Stimulated activated naive CD8-positive, alpha-beta T cell treated with anti-CD3 and anti-CD28 coated beads, Interleukin-15, Interleukin-2, amounts not matched to agents 100 ng/mL and 50 ng/mL, for 24 hours (primary cell): ENCODE measurements at regions not wholly inside any gene's neighbourhood (a gene's known extent, or its start where the extent isn't known, plus 50 kb on each side); places are given as distances from the start of the nearest gene placed in this dataset.

ENCODE experiments used
- H3K27ac Mint-ChIP-seq: one replicate; pipeline ENCODE4 v1.8.0; 2021; ENCODE audit warnings: mild to moderate bottlenecking, mixed read lengths
- H3K27me3 Mint-ChIP-seq: one replicate; pipeline ENCODE4 v1.8.0; 2021; ENCODE audit warnings: mixed read lengths
- H3K36me3 Mint-ChIP-seq: one replicate; pipeline ENCODE4 v1.8.0; 2021; ENCODE audit warnings: low read depth, mixed read lengths
- H3K4me1 Mint-ChIP-seq: one replicate; pipeline ENCODE4 v1.8.0; 2021; ENCODE audit warnings: low read depth, mixed read lengths
- H3K4me3 Mint-ChIP-seq: one replicate; pipeline ENCODE4 v1.8.0; 2021; ENCODE audit warnings: mild to moderate bottlenecking, mixed read lengths
- H3K9me3 Mint-ChIP-seq: one replicate; pipeline ENCODE4 v1.8.0; 2021; ENCODE audit warnings: mixed read lengths

DNA sequence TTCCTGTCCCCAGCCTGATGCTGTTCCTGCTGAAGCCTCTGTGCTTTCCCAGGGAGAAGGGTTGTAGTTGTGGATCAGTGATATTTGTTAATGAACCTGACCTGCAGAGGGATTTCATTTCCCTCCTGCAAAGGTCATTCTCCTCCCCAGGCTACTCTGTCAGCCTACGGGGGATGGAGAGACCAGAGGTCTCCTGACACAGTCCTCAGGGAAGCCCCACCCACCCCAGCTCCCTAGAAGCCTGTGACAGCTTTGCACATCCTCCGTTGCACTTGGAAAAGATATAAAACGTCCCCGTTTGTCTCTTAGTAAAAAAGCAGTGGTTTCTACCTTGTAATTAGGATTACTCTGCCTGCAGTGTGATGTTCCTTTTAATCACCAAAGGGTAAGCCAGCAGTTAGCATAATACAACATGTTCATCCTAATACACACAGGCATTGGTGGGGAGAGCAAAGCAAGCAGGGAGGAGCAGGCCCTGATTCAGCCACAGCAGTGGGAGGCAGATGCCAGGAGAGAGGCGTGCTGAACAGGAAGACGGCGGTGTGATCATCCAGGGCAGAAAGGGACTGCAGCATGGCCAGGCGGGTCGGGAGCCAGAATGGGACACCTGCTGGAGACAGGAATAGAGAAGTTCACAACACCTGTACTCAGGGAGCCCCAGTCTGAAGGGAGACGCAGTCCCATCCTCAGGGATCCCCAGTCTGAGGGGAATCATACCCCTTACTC, 293.5 kb downstream of the LRFN2 start:
- Mint-ChIP-seq H3K4me1 (no peaks in the 10 kb centered on the region), H3K4me3 (no peak overlapping the region), H3K9me3 (peaks cover 8% of the 10 kb centered on the region), H3K27me3 (peaks cover 40% of the 10 kb centered on the region), H3K36me3 (no peaks in the 10 kb centered on the region), H3K27ac (no peak overlapping the region)

- Mint-ChIP-seq H3K9me3 (peaks cover 6% of the 10 kb centered on the region), H3K27me3 (peaks cover 44% of the 10 kb centered on the region), H3K4me3 (no peak overlapping the region), H3K27ac (no peak overlapping the region), H3K4me1 (no peaks in the 10 kb centered on the region), H3K36me3 (no peaks in the 10 kb centered on the region)
Observed at GRCh38 chr6:40293060-40293459, 294.1 kb downstream of the LRFN2 start.

DNA sequence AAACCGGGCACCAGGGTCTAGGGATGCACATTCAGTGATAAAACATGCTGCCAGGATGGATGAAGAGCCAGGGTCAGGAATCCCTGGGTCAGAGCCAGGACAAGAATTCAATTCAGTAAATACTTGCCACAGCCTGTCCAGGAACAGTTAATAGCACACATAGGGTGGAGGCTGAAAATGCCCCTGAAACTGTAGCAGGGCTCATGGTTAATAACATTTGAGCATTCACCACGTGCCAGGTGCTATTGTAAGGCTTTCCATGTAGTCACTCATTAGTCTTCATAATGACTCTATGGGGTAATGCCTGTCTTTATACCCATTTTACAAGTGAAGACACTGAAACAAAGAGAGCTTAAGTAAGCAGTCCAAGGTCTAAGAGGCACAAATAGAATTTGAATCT, 296.3 kb downstream of the LRFN2 start:
- H3K27me3 Mint-ChIP-seq: peaks cover 59% of the 10 kb centered on the region
- H3K27ac Mint-ChIP-seq: no peak overlapping the region
- H3K9me3 Mint-ChIP-seq: peaks cover 3% of the 10 kb centered on the region
- H3K4me1 Mint-ChIP-seq: no peaks in the 10 kb centered on the region
- H3K36me3 Mint-ChIP-seq: no peaks in the 10 kb centered on the region
- H3K4me3 Mint-ChIP-seq: no peak overlapping the region

DNA sequence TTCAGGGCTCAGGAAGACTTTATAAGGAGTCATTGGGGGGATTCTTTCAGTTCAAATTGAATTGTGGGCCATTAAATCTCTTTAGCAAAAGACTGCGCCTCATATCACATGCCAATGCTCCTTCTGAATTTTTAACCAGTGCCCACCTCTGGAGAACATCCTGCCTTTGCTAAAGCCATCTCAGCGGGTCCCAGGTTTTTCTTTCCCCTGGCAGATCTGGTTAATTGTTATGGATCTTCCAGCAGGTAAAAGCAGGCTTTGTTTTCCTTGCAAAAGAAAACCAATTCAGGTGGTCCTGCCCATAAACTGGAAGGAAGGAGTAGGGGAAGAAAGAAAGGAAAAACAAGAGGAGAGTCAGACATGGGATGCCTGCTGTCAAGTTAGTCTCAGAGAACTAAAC, 298.2 kb downstream of the LRFN2 start:
- H3K9me3 Mint-ChIP-seq: no peaks in the 10 kb centered on the region
- H3K27ac Mint-ChIP-seq: no peak overlapping the region
- no peaks in the 10 kb centered on the region for H3K4me1 Mint-ChIP-seq
- no peaks in the 10 kb centered on the region for H3K36me3 Mint-ChIP-seq
- peaks cover 65% of the 10 kb centered on the region for H3K27me3 Mint-ChIP-seq
- H3K4me3 Mint-ChIP-seq: no peak overlapping the region

- Mint-ChIP-seq H3K27me3 (peaks cover 59% of the 10 kb centered on the region), H3K27ac (no peak overlapping the region), H3K9me3 (no peaks in the 10 kb centered on the region), H3K36me3 (no peaks in the 10 kb centered on the region), H3K4me1 (no peaks in the 10 kb centered on the region), H3K4me3 (no peak overlapping the region)
Observed at GRCh38 chr6:40287296-40287850, 299.8 kb downstream of the LRFN2 start.

- peaks cover 54% of the 10 kb centered on the region for H3K27me3 Mint-ChIP-seq
- no peak overlapping the region for H3K27ac Mint-ChIP-seq
- H3K9me3 Mint-ChIP-seq: no peaks in the 10 kb centered on the region
Observed at GRCh38 chr6:40286721-40287120, 300.4 kb downstream of the LRFN2 start.

GRCh38 chr6:40285996-40286395, 301.2 kb downstream of the LRFN2 start:
- Mint-ChIP-seq H3K9me3 (no peaks in the 10 kb centered on the region), H3K27ac (no peak overlapping the region), H3K36me3 (no peaks in the 10 kb centered on the region), H3K4me1 (no peaks in the 10 kb centered on the region), H3K27me3 (peaks cover 56% of the 10 kb centered on the region), H3K4me3 (no peak overlapping the region)

More at GRCh38 chr6:40286721-40287120, 300.4 kb downstream of the LRFN2 start:
- no peak overlapping the region for H3K4me3 Mint-ChIP-seq
- no peaks in the 10 kb centered on the region for H3K36me3 Mint-ChIP-seq
- H3K4me1 Mint-ChIP-seq: no peaks in the 10 kb centered on the region

DNA sequence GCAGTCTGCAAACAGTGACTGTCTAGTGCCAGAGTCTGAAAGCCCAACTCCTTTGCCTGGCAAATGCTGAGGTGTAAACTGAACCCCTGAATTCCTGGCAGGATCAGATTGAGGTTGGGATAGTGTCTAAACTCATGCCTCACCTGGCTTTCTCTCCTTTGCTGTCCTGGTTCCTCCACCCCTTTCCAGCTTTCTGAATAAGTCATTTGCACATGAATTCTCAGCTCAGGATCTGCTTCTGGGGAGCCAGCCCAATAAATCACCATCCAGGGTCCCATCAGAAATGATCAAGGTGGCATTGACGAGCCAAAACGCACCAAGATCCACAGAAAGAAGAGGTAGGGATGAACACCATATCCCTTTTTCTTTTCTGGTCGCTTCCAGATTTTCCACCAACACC, 301.6 kb downstream of the LRFN2 start:
- no peak overlapping the region for H3K27ac Mint-ChIP-seq
- H3K4me1 Mint-ChIP-seq: no peaks in the 10 kb centered on the region
- H3K9me3 Mint-ChIP-seq: no peaks in the 10 kb centered on the region
- no peak overlapping the region for H3K4me3 Mint-ChIP-seq
- H3K36me3 Mint-ChIP-seq: no peaks in the 10 kb centered on the region
- H3K27me3 Mint-ChIP-seq: peaks cover 57% of the 10 kb centered on the region

- H3K36me3 Mint-ChIP-seq: no peaks in the 10 kb centered on the region
- no peak overlapping the region for H3K4me3 Mint-ChIP-seq
- no peaks in the 10 kb centered on the region for H3K9me3 Mint-ChIP-seq
- H3K27ac Mint-ChIP-seq: no peak overlapping the region
- no peaks in the 10 kb centered on the region for H3K4me1 Mint-ChIP-seq
- H3K27me3 Mint-ChIP-seq: peaks cover 37% of the 10 kb centered on the region
Observed at GRCh38 chr6:40282986-40283385, 304.2 kb downstream of the LRFN2 start.

GRCh38 chr6:40281402-40281801, 305.8 kb downstream of the LRFN2 start:
- Mint-ChIP-seq H3K36me3 (no peaks in the 10 kb centered on the region), H3K27ac (no peak overlapping the region), H3K9me3 (no peaks in the 10 kb centered on the region), H3K27me3 (peaks cover 27% of the 10 kb centered on the region), H3K4me3 (no peak overlapping the region), H3K4me1 (no peaks in the 10 kb centered on the region)

GRCh38 chr6:40280231-40280630, 306.9 kb downstream of the LRFN2 start:
- H3K4me3 Mint-ChIP-seq: no peak overlapping the region
- H3K27me3 Mint-ChIP-seq: peaks cover 23% of the 10 kb centered on the region
- no peak overlapping the region for H3K27ac Mint-ChIP-seq
- no peaks in the 10 kb centered on the region for H3K4me1 Mint-ChIP-seq
- no peaks in the 10 kb centered on the region for H3K9me3 Mint-ChIP-seq
- H3K36me3 Mint-ChIP-seq: no peaks in the 10 kb centered on the region

GRCh38 chr6:40276141-40276540, 311.0 kb downstream of the LRFN2 start:
- H3K4me3 Mint-ChIP-seq: no peak overlapping the region

GRCh38 chr6:40274058-40274457, 313.1 kb downstream of the LRFN2 start:
- H3K9me3 Mint-ChIP-seq: no peaks in the 10 kb centered on the region
- no peak overlapping the region for H3K4me3 Mint-ChIP-seq
- H3K27me3 Mint-ChIP-seq: peaks cover 25% of the 10 kb centered on the region
- H3K27ac Mint-ChIP-seq: no peak overlapping the region
- H3K4me1 Mint-ChIP-seq: no peaks in the 10 kb centered on the region
- no peaks in the 10 kb centered on the region for H3K36me3 Mint-ChIP-seq

More at GRCh38 chr6:40276141-40276540, 311.0 kb downstream of the LRFN2 start:
- H3K4me1 Mint-ChIP-seq: no peaks in the 10 kb centered on the region
- no peaks in the 10 kb centered on the region for H3K36me3 Mint-ChIP-seq
- H3K27me3 Mint-ChIP-seq: peaks cover 20% of the 10 kb centered on the region
- H3K27ac Mint-ChIP-seq: no peak overlapping the region
- no peaks in the 10 kb centered on the region for H3K9me3 Mint-ChIP-seq

DNA sequence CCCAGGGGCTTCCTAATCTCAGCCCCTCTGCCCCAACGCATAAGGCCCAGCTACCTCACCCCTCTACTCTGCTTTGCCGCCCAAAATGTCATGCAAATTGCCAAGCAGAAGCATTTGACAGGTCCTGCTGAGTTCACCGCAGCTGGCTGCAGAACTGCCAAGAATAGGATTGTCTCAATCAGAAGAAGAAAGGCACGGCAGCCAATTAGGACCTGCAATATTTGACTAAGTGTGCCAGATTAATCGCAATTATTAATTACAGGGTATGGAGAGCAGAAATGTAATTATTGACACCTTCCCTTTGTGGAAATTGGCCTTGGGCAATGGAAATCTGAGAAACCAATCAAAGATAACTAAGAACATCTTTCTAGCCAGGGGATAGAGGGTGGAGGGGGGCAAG, 318.6 kb downstream of the LRFN2 start:
- Mint-ChIP-seq H3K36me3 (no peaks in the 10 kb centered on the region), H3K4me1 (no peaks in the 10 kb centered on the region), H3K9me3 (no peaks in the 10 kb centered on the region), H3K27ac (no peak overlapping the region), H3K4me3 (no peak overlapping the region), H3K27me3 (peaks cover 19% of the 10 kb centered on the region)

GRCh38 chr6:40268166-40268565, 319.0 kb downstream of the LRFN2 start:
- H3K4me1 Mint-ChIP-seq: no peaks in the 10 kb centered on the region
- H3K4me3 Mint-ChIP-seq: no peak overlapping the region
- H3K27ac Mint-ChIP-seq: no peak overlapping the region
- H3K9me3 Mint-ChIP-seq: no peaks in the 10 kb centered on the region
- peaks cover 17% of the 10 kb centered on the region for H3K27me3 Mint-ChIP-seq
- no peaks in the 10 kb centered on the region for H3K36me3 Mint-ChIP-seq

- H3K36me3 Mint-ChIP-seq: no peaks in the 10 kb centered on the region
- peaks cover under 1% of the 10 kb centered on the region for H3K9me3 Mint-ChIP-seq
- peaks cover 9% of the 10 kb centered on the region for H3K27me3 Mint-ChIP-seq
- H3K4me1 Mint-ChIP-seq: no peaks in the 10 kb centered on the region
- H3K27ac Mint-ChIP-seq: no peak overlapping the region
- no peak overlapping the region for H3K4me3 Mint-ChIP-seq
Observed at GRCh38 chr6:40265615-40266014, 321.5 kb downstream of the LRFN2 start.
